Stomach (tissue), 4 donors: ENCODE measurements at regions not wholly inside any gene's neighbourhood (a gene's known extent, or its start where the extent isn't known, plus 50 kb on each side); places are given as distances from the start of the nearest gene placed in this dataset.

Source experiments
- POLR2AphosphoS5 ChIP-seq, 3 donors: sonication (generic); formaldehyde crosslinking; IDR thresholded peaks; one replicate each; pipeline ENCODE4 v1.6.1; 2016; ENCODE audit warnings: antibody characterized with exemption in 3 of 3
- TF ChIP-seq, protein P1 (sequence below), 7 experiments: fragments of 450-650 bp in 4 of 7; fragments of 200-600 bp in 3 of 7; sonication (generic) in 3 of 7; IDR thresholded peaks; one replicate each; pipeline ENCODE4 v1.5.1; 2016 to 2019; ENCODE audit warnings: antibody characterized with exemption in 7 of 7, control low read depth in 2 of 7, mild to moderate bottlenecking in 1 of 7

DNA sequence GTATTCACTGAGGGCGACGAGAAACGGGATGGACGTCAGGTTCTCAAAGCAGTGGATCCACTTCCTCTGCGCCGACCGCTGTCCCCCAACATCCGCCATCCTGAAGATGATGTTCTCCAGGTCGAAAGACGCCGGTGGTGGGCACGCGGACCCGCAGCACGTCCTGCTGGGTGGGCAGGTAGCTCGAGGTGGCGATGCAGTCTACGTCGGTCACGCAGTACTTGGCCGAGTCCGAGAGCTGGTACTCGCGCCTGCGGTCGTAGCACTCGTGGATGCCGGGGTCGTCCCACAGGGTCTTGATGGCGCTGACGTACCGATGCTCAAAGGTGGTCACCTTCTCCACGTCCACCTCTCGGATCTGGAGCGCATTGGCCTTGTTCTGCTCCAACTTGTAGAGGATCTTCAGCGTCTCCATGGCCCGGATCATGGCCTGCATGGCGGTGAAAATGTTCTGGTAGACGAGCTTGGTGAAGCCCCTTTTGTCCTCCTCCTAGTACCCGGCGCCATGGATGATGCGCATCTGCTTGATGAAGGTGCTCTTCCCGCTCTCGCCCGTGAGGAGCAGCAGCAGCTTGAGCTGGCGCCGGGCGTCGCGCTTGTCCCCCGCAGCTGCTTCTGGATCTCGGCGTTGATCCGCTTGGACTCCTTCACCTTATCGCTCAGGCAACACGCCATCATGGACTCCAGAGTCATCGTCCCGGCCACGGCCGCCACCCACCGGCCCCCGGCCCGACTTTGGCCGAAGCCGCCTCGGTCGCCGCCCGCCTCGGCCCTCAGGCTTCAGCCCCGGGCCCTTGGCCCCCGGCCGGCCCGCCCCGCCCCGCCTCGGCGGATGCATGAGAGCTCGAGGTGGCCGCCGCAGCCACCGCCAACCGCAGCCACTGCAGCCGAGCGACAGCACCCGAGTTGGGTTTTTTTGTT, 122.9 kb upstream of the KCTD7 start:
- TF ChIP-seq, protein P1, sequence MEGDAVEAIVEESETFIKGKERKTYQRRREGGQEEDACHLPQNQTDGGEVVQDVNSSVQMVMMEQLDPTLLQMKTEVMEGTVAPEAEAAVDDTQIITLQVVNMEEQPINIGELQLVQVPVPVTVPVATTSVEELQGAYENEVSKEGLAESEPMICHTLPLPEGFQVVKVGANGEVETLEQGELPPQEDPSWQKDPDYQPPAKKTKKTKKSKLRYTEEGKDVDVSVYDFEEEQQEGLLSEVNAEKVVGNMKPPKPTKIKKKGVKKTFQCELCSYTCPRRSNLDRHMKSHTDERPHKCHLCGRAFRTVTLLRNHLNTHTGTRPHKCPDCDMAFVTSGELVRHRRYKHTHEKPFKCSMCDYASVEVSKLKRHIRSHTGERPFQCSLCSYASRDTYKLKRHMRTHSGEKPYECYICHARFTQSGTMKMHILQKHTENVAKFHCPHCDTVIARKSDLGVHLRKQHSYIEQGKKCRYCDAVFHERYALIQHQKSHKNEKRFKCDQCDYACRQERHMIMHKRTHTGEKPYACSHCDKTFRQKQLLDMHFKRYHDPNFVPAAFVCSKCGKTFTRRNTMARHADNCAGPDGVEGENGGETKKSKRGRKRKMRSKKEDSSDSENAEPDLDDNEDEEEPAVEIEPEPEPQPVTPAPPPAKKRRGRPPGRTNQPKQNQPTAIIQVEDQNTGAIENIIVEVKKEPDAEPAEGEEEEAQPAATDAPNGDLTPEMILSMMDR (IDR thresholded peaks at IDR 0.05): no peak
- no peak for TF ChIP-seq POLR2AphosphoS5 (IDR thresholded peaks at IDR 0.05)
